ENCODE measurements at regions not wholly inside any gene's neighbourhood (a gene's known extent, or its start where the extent isn't known, plus 50 kb on each side); places are given as distances from the start of the nearest gene placed in this dataset.

GRCh38 chr1:209101106-209101505 is 482.4 kb upstream of the CAMK1G start:
- no peak for TF ChIP-seq SIN3A (IDR thresholded peaks at IDR 0.05; ENCODE audit: borderline replicate concordance, insufficient read depth, low read length)
- TF ChIP-seq REST (IDR thresholded peaks at IDR 0.05; ENCODE audit: insufficient read depth in 1 of 2, low read depth in 2 of 2, low read length in 2 of 2) = no peak
- no peak for TF ChIP-seq POLR2AphosphoS5 (IDR thresholded peaks at IDR 0.05; ENCODE audit: low read depth, low read length)
- TF ChIP-seq TAF1 (IDR thresholded peaks at IDR 0.05; ENCODE audit: borderline replicate concordance, insufficient read depth, low read length) = no peak
- TF ChIP-seq FOXP2 (optimal IDR thresholded peaks at IDR 0.05; ENCODE audit: borderline replicate concordance, extremely low read depth, extremely low read length, insufficient read depth) = no peak

Data from PFSK-1 (cell line).